Tibial nerve (tissue), 4 donors: ENCODE measurements at regions not wholly inside any gene's neighbourhood (a gene's known extent, or its start where the extent isn't known, plus 50 kb on each side); places are given as distances from the start of the nearest gene placed in this dataset. TPM values are rescaled to one million over a fixed set of nuclear protein-coding genes. Genes with fewer than 3 reads are reported as not detected.

Experiments
- DNase-seq, 2 donors: peaks; one replicate each; pipeline ENCODE4 v3.0.0-alpha.2; 2019; ENCODE audit warnings: low spot score in 2 of 2
- H3K27ac ChIP-seq, 4 donors: fragments of 200-600 bp; sonication (generic) in 3 of 4; one replicate each; pipeline ENCODE4 v1.5.1; 2017 to 2019; ENCODE audit warnings: mild to moderate bottlenecking in 1 of 4
- H3K27me3 ChIP-seq, 2 donors: fragments of 200-600 bp; sonication (generic) in 1 of 2; one replicate each; pipeline versions ENCODE4 v1.5.1 to v1.6.0; 2017 to 2019
- H3K36me3 ChIP-seq, 3 donors: fragments of 200-600 bp; sonication (generic); one replicate each; pipeline ENCODE4 v1.5.1; 2018 to 2019
- H3K4me1 ChIP-seq, 4 donors: fragments of 200-600 bp; sonication (generic) in 3 of 4; one replicate each; pipeline ENCODE4 v1.5.1; 2017 to 2019
- H3K4me3 ChIP-seq, 4 donors: fragments of 200-600 bp; sonication (generic) in 3 of 4; one replicate each; pipeline ENCODE4 v1.5.1; 2017 to 2019; ENCODE audit warnings: mild to moderate bottlenecking in 1 of 4, moderate library complexity in 1 of 4
- H3K9me3 ChIP-seq, 4 donors: fragments of 200-600 bp; sonication (generic) in 3 of 4; one replicate each; pipeline ENCODE4 v1.5.1; 2017 to 2019
- EP300 ChIP-seq, 2 donors: sonication (generic); formaldehyde crosslinking; IDR thresholded peaks; one replicate each; pipeline ENCODE4 v1.6.1; 2017; ENCODE audit warnings: antibody characterized with exemption in 2 of 2, mild to moderate bottlenecking in 1 of 2
- POLR2A ChIP-seq, 2 donors: fragments of 450-650 bp; IDR thresholded peaks; one replicate each; pipeline ENCODE4 v1.6.1; 2017; ENCODE audit warnings: antibody characterized with exemption in 2 of 2, mild to moderate bottlenecking in 2 of 2, moderate library complexity in 2 of 2
- WGBS, 2 donors: methylation state at CpG; one replicate each; pipeline ENCODE4 v1.1.5; 2018; 5-methylcytosine and 5-hydroxymethylcytosine counted together
- small RNA-seq: library from RNA; depleted of rRNA; stranded (forward); fragments of <200 nt; gene quantifications from one replicate; pipeline ENCODE3, GENCODE V24; 2016
- TF ChIP-seq, protein P1 (sequence below), 5 experiments: fragments of 200-600 bp in 3 of 5; fragments of 450-650 bp in 2 of 5; sonication (generic) in 3 of 5; IDR thresholded peaks; one replicate each; pipeline ENCODE4 v1.5.1; 2016 to 2019; ENCODE audit warnings: antibody characterized with exemption in 5 of 5, mild to moderate bottlenecking in 3 of 5, moderate library complexity in 2 of 5

DNA sequence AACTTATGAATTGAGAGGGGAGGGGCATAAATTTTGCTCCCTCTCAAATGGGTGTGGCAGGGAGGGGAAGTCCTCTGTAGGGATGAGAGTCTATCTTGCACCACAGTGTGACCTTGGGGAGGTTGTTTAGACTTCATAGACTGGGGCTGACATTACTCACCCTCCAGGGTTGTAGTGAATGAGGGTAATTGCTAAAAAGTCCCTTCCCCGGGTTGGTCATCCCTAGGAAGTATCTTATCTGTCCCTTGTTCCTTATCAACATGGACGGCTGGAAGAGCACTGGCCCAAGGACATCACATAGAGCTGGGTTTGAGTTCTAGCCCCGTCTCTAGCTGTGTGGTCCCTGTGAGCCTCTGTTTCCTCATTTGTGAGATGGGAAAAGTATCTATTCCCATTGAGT, 52.4 kb upstream of the SLC2A1 start:
- DNase-seq: no peak
- Histone ChIP-seq H3K36me3 (no peaks in the 10 kb centered on the region), H3K9me3 (no peaks in the 10 kb centered on the region), H3K27ac (no peak overlapping the region), H3K4me1 (peaks cover 0 to 20% (median 3%) of the 10 kb centered on the region in 4 donors), H3K4me3 (no peak overlapping the region), H3K27me3 (peaks cover 0 to 24% of the 10 kb centered on the region in 2 donors)
- 63 to 67% methylated on average over 3 of the region's 3 CpGs for WGBS, 2 donors
- TF ChIP-seq POLR2A (IDR thresholded peaks at IDR 0.05): no peak
- TF ChIP-seq, protein P1, sequence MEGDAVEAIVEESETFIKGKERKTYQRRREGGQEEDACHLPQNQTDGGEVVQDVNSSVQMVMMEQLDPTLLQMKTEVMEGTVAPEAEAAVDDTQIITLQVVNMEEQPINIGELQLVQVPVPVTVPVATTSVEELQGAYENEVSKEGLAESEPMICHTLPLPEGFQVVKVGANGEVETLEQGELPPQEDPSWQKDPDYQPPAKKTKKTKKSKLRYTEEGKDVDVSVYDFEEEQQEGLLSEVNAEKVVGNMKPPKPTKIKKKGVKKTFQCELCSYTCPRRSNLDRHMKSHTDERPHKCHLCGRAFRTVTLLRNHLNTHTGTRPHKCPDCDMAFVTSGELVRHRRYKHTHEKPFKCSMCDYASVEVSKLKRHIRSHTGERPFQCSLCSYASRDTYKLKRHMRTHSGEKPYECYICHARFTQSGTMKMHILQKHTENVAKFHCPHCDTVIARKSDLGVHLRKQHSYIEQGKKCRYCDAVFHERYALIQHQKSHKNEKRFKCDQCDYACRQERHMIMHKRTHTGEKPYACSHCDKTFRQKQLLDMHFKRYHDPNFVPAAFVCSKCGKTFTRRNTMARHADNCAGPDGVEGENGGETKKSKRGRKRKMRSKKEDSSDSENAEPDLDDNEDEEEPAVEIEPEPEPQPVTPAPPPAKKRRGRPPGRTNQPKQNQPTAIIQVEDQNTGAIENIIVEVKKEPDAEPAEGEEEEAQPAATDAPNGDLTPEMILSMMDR (IDR thresholded peaks at IDR 0.05): no peak
- no peak for TF ChIP-seq EP300 (IDR thresholded peaks at IDR 0.05)

DNA sequence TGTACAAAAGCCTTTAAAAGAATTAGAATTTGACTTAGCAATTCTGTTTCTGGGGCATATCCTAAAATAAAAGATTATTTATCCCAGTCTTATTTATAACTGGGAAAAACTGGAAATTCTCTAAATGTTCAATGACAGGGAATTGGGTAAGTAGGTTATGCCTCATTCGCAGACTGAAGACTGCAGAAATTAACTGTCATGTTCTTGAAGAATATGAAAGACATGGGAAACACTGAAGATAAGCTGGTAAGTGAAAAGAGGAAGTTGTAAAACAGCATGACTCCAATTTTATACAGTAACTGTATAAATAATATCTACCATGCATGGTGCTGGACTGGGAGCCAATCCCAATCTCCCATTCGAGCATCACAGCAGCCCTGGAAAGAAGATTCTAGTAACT, 50.6 kb upstream of the SLC2A1 start:
- TF ChIP-seq, protein P1 (IDR thresholded peaks at IDR 0.05): no peak
- TF ChIP-seq EP300 (IDR thresholded peaks at IDR 0.05) (no peak), POLR2A (IDR thresholded peaks at IDR 0.05) (no peak)
- no peak overlapping the region for H3K4me3 ChIP-seq
- H3K36me3 ChIP-seq: no peaks in the 10 kb centered on the region
- peak overlapping the region in 3 of 4 donors; percentile 28 to 72 (median 48) for H3K27ac ChIP-seq
- 59 to 61% methylated on average over 2 of the region's 2 CpGs for WGBS, 2 donors
- peaks cover 0 to 33% of the 10 kb centered on the region in 2 donors for H3K27me3 ChIP-seq
- DNase-seq: no peak
- no peaks in the 10 kb centered on the region for H3K9me3 ChIP-seq
- peaks cover 0 to 20% (median 3%) of the 10 kb centered on the region in 4 donors for H3K4me1 ChIP-seq

DNA sequence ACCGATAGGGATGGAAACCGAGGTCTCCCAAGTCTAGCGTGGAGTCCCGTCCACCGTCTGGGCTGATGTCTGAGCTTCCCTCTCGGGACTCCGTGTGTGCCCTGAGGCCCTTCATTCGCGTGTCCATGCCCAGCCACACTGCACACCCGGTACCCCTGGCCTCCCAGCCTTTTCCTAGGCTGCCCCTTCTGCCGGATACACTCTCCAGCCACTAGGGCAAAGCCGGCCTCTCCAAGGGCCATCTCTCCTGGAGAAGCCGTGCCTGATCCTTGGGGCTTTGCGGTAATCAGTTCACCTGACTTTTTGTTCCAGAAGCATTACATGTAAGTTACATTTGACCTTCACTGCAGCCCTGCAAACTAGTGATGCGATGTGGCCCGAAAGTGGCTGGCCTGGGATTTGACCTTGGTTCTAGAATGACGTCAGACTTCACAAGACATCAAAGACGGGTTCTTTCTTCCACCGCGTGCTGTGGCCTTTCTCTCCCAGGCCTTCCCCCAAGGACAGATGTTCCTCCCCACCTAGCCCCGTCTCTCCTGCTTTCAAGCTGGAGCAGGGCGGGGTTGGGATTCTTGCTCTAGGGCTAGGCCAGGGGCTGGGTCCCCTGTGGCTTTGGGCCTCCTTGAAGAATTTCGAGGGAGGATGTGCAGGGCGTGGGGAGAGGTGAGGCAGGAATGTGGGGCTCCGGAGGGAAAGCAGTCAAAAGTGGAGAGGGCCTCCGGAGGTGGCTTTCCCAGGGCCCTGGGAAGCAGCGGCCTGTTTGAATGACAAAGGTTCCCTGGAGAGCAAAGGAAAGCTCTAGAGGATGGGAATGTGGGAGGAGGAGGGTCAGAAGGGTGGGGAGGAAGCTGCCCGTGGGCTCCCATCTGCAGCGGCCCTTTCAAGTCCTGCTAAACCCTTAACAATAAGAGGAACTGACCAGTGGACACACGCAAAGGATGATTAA, 49.7 kb upstream of the SLC2A1 start:
- TF ChIP-seq POLR2A (IDR thresholded peaks at IDR 0.05) (no peak), EP300 (IDR thresholded peaks at IDR 0.05) (peak; percentile 72 to 82)
- TF ChIP-seq, protein P1 (IDR thresholded peaks at IDR 0.05): peak in 1 of 5 experiments; percentile 32
- H3K27me3 ChIP-seq: peaks cover 0 to 33% of the 10 kb centered on the region in 2 donors
- WGBS, 2 donors: 61 to 62% methylated on average over 28 to 29 of the region's 30 CpGs
- H3K9me3 ChIP-seq: no peaks in the 10 kb centered on the region
- H3K36me3 ChIP-seq: no peaks in the 10 kb centered on the region
- no peak overlapping the region for H3K4me3 ChIP-seq
- DNase-seq: peak; percentile 27 to 33
- H3K27ac ChIP-seq: peak overlapping the region; percentile 36 to 86 (median 63)
- peaks cover 0 to 20% (median 3%) of the 10 kb centered on the region in 4 donors for H3K4me1 ChIP-seq

Small RNA genes in the stretch of these regions (small RNA-seq; reads per million reads assigned to genes)
- not detected for gene RF00026
